ENCODE measurements at regions not wholly inside any gene's neighbourhood (a gene's known extent, or its start where the extent isn't known, plus 50 kb on each side); places are given as distances from the start of the nearest gene placed in this dataset.

DNA sequence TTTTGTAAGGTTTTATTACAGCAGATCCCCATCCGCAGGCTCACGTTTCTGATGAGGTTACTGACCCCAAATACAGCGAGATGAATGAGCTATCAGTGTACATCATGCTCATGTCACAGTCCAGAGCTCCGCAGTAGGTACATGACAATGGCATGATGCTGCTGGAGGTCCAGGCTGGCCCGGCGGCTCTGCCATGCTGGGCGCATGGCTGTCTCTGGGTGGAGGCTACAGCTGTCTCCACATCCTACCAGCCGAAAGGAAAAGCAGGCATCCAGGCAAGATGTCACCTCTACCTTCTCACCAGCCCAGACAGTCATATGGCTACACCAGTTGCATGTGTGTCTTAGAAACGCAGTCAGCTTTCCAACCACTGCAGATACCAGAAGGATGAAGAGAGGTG lies 90.9 kb upstream of the RNF32 start:
- TF ChIP-seq, protein P1, sequence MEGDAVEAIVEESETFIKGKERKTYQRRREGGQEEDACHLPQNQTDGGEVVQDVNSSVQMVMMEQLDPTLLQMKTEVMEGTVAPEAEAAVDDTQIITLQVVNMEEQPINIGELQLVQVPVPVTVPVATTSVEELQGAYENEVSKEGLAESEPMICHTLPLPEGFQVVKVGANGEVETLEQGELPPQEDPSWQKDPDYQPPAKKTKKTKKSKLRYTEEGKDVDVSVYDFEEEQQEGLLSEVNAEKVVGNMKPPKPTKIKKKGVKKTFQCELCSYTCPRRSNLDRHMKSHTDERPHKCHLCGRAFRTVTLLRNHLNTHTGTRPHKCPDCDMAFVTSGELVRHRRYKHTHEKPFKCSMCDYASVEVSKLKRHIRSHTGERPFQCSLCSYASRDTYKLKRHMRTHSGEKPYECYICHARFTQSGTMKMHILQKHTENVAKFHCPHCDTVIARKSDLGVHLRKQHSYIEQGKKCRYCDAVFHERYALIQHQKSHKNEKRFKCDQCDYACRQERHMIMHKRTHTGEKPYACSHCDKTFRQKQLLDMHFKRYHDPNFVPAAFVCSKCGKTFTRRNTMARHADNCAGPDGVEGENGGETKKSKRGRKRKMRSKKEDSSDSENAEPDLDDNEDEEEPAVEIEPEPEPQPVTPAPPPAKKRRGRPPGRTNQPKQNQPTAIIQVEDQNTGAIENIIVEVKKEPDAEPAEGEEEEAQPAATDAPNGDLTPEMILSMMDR (IDR thresholded peaks at IDR 0.05), result no peak
- no peak for TF ChIP-seq EP300 (IDR thresholded peaks at IDR 0.05)
- TF ChIP-seq POLR2A (IDR thresholded peaks at IDR 0.05), result no peak

All from ovary (tissue), 3 donors.